ENCODE measurements at regions not wholly inside any gene's neighbourhood (a gene's known extent, or its start where the extent isn't known, plus 50 kb on each side); places are given as distances from the start of the nearest gene placed in this dataset.

- no peak for TF ChIP-seq EZH2phosphoT487 (IDR thresholded peaks at IDR 0.05)
- TF ChIP-seq EZH2 (IDR thresholded peaks at IDR 0.05) = no peak
- TF ChIP-seq, protein P1, sequence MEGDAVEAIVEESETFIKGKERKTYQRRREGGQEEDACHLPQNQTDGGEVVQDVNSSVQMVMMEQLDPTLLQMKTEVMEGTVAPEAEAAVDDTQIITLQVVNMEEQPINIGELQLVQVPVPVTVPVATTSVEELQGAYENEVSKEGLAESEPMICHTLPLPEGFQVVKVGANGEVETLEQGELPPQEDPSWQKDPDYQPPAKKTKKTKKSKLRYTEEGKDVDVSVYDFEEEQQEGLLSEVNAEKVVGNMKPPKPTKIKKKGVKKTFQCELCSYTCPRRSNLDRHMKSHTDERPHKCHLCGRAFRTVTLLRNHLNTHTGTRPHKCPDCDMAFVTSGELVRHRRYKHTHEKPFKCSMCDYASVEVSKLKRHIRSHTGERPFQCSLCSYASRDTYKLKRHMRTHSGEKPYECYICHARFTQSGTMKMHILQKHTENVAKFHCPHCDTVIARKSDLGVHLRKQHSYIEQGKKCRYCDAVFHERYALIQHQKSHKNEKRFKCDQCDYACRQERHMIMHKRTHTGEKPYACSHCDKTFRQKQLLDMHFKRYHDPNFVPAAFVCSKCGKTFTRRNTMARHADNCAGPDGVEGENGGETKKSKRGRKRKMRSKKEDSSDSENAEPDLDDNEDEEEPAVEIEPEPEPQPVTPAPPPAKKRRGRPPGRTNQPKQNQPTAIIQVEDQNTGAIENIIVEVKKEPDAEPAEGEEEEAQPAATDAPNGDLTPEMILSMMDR (IDR thresholded peaks at IDR 0.05) = no peak
- Histone ChIP-seq H3K4me2 (no peak overlapping the region), H2AFZ (replicated peaks) (no peak overlapping the region), H3K79me2 (ENCODE audit: low read depth) (no peaks in the 10 kb centered on the region), H3K27ac (no peak overlapping the region), H3K9ac (no peak overlapping the region), H3F3A (ENCODE audit: low read depth) (no peaks in the 10 kb centered on the region), H4K20me1 (ENCODE audit: low read depth) (no peaks in the 10 kb centered on the region), H3K4me1 (no peaks in the 10 kb centered on the region), H3K36me3 (no peaks in the 10 kb centered on the region), H3K9me3 (ENCODE audit: low read depth) (no peaks in the 10 kb centered on the region), H3K4me3 (no peak overlapping the region), H3K27me3 (no peaks in the 10 kb centered on the region)
- H3K36me3 Mint-ChIP-seq = no peaks in the 10 kb centered on the region
- H3K4me1 Mint-ChIP-seq = no peaks in the 10 kb centered on the region
- no peak overlapping the region for H3K27ac Mint-ChIP-seq
- no peaks in the 10 kb centered on the region for H3K9me3 Mint-ChIP-seq
- DNase-seq (ENCODE audit: low spot score) = no peak
- no peaks in the 10 kb centered on the region for H3K27me3 Mint-ChIP-seq (ENCODE audit: insufficient read depth, low read depth)
- no peak overlapping the region for H3K4me3 Mint-ChIP-seq
Observed at GRCh38 chr6:50527985-50528384, 185.3 kb upstream of the TFAP2D start.

GRCh38 chr6:50539447-50539846, 173.9 kb upstream of the TFAP2D start:
- Mint-ChIP-seq H3K4me1 (peaks cover 7% of the 10 kb centered on the region), H3K27me3 (ENCODE audit: insufficient read depth, low read depth) (no peaks in the 10 kb centered on the region), H3K36me3 (no peaks in the 10 kb centered on the region), H3K4me3 (no peak overlapping the region), H3K27ac (no peak overlapping the region), H3K9me3 (no peaks in the 10 kb centered on the region)
- Histone ChIP-seq H3K4me3 (no peak overlapping the region), H3K79me2 (ENCODE audit: low read depth) (no peaks in the 10 kb centered on the region), H4K20me1 (ENCODE audit: low read depth) (no peaks in the 10 kb centered on the region), H3K27ac (no peak overlapping the region), H2AFZ (replicated peaks) (no peak overlapping the region), H3F3A (ENCODE audit: low read depth) (no peaks in the 10 kb centered on the region), H3K27me3 (no peaks in the 10 kb centered on the region), H3K9me3 (ENCODE audit: low read depth) (no peaks in the 10 kb centered on the region), H3K9ac (no peak overlapping the region), H3K4me2 (no peak overlapping the region), H3K4me1 (no peaks in the 10 kb centered on the region), H3K36me3 (no peaks in the 10 kb centered on the region)
- no peak for DNase-seq (ENCODE audit: low spot score)
- TF ChIP-seq, protein P1 (IDR thresholded peaks at IDR 0.05) = no peak
- TF ChIP-seq EZH2 (IDR thresholded peaks at IDR 0.05) (no peak), EZH2phosphoT487 (IDR thresholded peaks at IDR 0.05) (no peak)

GRCh38 chr6:50541941-50542340, 171.4 kb upstream of the TFAP2D start:
- Histone ChIP-seq H3K4me3 (no peak overlapping the region), H3K9me3 (ENCODE audit: low read depth) (no peaks in the 10 kb centered on the region), H4K20me1 (ENCODE audit: low read depth) (no peaks in the 10 kb centered on the region), H2AFZ (replicated peaks) (no peak overlapping the region), H3K27ac (no peak overlapping the region), H3K36me3 (no peaks in the 10 kb centered on the region), H3K27me3 (no peaks in the 10 kb centered on the region), H3K4me2 (no peak overlapping the region), H3K4me1 (no peaks in the 10 kb centered on the region), H3K9ac (no peak overlapping the region), H3F3A (ENCODE audit: low read depth) (no peaks in the 10 kb centered on the region), H3K79me2 (ENCODE audit: low read depth) (no peaks in the 10 kb centered on the region)
- Mint-ChIP-seq H3K27me3 (ENCODE audit: insufficient read depth, low read depth) (no peaks in the 10 kb centered on the region), H3K27ac (no peak overlapping the region), H3K4me3 (no peak overlapping the region), H3K36me3 (no peaks in the 10 kb centered on the region), H3K4me1 (peaks cover 7% of the 10 kb centered on the region), H3K9me3 (no peaks in the 10 kb centered on the region)
- TF ChIP-seq EZH2 (IDR thresholded peaks at IDR 0.05) (no peak), EZH2phosphoT487 (IDR thresholded peaks at IDR 0.05) (no peak)
- TF ChIP-seq, protein P1 (IDR thresholded peaks at IDR 0.05) = no peak
- DNase-seq (ENCODE audit: low spot score) = no peak

All from neural progenitor cell (in vitro differentiated cells).